Bronchial epithelial cell (primary cell): ENCODE measurements at regions not wholly inside any gene's neighbourhood (a gene's known extent, or its start where the extent isn't known, plus 50 kb on each side); places are given as distances from the start of the nearest gene placed in this dataset.
A peak's percentile ranks its signal among the peaks of the same experiment; 100 is the strongest.

Experiments used
- DNase-seq: peaks from one replicate; pipeline ENCODE4 v3.0.0-alpha.2; 2010; ENCODE audit warnings: low read depth
- FAIRE-seq: peaks from 2 replicates; lab custom pipeline; 2011; peaks lifted over from hg19 to GRCh38; lab: Jason Lieb, UNC
- H3K27me3 ChIP-seq: 2 replicates; pipeline ENCODE4 v1.5.1; 2011; ENCODE audit warnings: low read length; ENCODE audit not compliant: control insufficient read depth, insufficient read depth
- H3K36me3 ChIP-seq: 2 replicates; pipeline ENCODE4 v1.5.1; 2011; ENCODE audit warnings: low read length; ENCODE audit not compliant: control insufficient read depth, insufficient read depth
- H3K4me3 ChIP-seq: 2 replicates; pipeline ENCODE4 v1.5.1; 2011; ENCODE audit warnings: mild to moderate bottlenecking, low read depth, low read length, control low read depth
- TF ChIP-seq, protein P1 (sequence below): IDR thresholded peaks from 2 replicates; pipeline ENCODE4 v1.5.1; 2011; ENCODE audit warnings: mild to moderate bottlenecking, moderate library complexity, low read length, control low read depth, inconsistent platforms; ENCODE audit not compliant: insufficient read depth, severe bottlenecking

DNA sequence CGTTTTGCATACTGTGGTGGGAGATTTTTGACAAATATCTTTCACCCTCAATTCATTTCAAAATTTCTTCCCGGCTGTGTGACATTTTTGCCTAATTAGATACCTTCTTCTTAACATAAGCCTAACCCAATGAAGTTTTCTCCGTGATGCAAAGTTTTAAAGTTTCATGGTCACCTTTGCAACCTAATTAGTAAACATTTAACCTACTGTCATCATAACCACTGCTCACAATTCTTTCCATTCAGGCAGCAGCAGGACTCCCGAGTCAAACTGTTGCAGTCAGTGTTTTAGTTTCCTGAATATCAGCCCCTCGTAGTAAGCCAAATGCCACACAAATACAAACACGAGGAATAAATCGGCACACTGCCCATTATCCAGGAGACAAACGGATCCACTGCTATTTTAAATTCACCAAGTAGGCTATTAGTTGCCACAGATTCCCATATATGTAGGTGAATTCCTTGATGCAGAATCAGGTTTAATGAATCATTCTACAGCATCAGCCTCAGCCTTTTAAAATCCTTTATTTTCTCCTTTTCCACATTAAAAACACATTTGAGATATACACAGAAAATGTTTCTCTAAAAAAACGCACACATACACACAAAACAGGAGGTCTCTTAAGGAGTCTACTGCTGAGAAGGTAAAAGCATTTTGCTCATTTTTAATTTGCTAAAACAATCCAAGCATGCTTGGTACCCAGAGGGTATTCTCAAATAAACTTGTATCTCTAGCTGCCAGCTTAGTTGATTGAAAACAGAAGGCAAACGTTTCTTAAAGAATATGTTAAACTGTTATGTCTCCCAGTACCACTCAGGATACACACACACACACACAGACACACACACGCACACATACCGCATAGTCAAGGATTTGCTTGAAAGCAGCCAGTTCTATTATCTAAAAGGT, 106.5 kb upstream of the KCTD1 start:
- peak; percentile 18 for DNase-seq
- Histone ChIP-seq H3K36me3 (no peaks in the 10 kb centered on the region), H3K4me3 (no peak overlapping the region), H3K27me3 (peaks cover 3% of the 10 kb centered on the region)
- TF ChIP-seq, protein P1, sequence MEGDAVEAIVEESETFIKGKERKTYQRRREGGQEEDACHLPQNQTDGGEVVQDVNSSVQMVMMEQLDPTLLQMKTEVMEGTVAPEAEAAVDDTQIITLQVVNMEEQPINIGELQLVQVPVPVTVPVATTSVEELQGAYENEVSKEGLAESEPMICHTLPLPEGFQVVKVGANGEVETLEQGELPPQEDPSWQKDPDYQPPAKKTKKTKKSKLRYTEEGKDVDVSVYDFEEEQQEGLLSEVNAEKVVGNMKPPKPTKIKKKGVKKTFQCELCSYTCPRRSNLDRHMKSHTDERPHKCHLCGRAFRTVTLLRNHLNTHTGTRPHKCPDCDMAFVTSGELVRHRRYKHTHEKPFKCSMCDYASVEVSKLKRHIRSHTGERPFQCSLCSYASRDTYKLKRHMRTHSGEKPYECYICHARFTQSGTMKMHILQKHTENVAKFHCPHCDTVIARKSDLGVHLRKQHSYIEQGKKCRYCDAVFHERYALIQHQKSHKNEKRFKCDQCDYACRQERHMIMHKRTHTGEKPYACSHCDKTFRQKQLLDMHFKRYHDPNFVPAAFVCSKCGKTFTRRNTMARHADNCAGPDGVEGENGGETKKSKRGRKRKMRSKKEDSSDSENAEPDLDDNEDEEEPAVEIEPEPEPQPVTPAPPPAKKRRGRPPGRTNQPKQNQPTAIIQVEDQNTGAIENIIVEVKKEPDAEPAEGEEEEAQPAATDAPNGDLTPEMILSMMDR: no peak
- FAIRE-seq: no peak

DNA sequence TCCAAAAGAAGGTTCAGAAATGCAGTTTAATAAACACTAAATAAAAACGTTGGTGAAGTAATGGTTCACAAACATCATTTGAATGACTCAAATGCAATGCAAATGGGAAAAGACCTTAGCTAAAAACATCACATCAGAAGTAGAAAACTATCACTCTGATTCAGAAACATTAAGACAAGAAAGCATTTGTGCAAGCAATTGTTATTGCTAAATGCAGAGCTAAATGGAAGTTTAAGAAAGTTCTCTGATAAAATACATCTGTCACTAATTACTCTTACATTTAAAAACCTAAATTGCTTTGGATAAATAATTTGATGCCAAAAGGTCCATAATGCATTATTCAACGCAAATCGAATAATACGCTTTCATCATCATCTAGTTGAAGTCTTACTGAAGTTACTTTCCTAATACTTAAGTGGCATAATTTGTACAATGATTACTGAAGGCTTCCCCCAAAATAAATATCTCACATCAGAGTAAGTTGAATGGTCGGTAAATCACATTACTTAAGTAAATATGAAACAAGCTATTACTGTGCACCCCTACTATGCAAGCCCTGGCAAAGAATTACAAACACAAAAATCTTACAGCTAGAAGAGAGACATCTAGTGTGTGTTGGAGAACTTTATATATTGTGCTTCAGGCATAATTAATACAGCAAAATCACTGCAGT, 105.7 kb upstream of the KCTD1 start:
- no peak for DNase-seq
- FAIRE-seq: no peak
- TF ChIP-seq, protein P1: no peak
- Histone ChIP-seq H3K27me3 (peaks cover 2% of the 10 kb centered on the region), H3K4me3 (no peak overlapping the region), H3K36me3 (no peaks in the 10 kb centered on the region)

DNA sequence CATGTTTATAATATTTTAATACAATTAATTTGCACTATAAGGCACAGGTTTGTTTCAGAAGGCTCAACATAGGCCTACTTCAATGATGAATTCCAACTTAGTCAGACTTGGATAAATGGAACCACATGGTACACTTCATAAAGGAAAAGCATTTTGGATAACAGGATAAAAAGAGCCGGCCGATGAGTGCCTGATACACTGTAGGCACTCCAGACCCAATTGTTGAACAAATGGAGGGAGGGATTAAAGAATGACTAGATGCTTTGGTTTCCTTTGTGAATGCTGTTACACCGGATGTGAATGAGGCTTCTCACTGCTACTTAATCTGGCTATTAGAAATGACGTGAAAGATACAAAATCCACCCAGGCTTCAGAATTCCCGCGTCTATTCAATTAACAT, 104.1 kb upstream of the KCTD1 start:
- peaks cover 2% of the 10 kb centered on the region for H3K27me3 ChIP-seq
- no peak overlapping the region for H3K4me3 ChIP-seq
- no peaks in the 10 kb centered on the region for H3K36me3 ChIP-seq
- no peak for FAIRE-seq
- no peak for DNase-seq
- TF ChIP-seq, protein P1: no peak

DNA sequence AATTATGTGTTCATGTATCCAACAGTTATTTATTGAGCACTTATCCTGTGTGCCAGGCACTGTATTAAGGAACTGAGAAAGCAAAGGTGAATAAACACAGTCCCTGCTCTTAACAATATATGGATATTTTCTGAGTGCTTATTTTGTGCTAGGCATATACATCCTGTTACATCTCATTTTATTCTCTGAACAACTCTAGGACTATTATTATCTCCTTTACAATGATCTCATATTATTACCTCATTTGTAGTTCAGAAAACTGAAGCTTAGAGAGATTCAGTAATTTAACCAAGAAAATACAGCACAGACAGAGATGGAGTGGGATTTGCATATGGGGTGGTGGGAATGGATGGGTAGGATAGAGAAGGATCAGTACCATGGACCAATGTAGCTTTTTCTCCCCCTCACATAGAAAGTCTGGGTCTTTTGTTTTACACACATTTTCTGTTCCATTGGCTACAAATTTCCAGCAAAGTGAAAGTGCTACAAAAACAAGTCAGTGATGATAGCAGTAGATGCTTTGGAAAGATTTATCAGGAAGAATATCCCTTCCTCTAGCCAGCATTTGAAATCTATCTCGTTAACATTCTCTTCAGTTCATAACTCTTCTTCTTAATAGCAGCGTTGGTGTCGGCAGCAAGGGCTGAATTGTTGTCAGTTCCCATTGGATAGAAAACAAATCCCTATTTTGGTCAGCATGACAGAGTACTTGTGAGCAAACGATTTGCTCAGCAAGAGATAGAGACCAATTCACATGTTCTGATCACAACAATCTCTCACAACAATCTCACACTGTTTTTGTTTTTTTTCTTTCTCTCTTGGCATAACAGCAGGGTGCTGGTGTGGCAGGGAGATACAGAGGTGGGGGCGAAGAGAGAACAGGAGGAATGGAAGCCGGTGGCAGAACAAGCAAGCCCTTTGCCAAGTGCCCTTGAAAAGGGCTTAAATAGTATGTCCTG, 102.2 kb upstream of the KCTD1 start:
- FAIRE-seq: no peak
- DNase-seq: no peak
- TF ChIP-seq, protein P1: no peak

DNA sequence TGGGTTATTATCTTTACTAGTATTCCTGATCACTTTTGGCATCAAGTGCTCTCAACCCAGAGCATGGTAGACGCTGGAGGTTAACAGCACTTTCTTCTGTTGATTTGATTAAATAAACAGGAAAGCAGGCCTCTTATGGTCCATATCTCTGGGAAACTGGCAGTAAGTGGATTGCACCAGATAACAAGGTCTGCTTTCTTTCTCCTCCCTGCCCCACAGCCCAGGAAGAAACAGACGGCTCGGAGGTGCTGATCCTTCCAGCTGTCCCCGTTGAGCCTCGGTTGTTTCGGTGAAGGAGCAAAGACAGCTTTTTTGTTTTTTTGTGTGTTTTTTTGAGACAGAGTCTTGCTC, 100.8 kb upstream of the KCTD1 start:
- Histone ChIP-seq H3K36me3 (no peaks in the 10 kb centered on the region), H3K4me3 (no peak overlapping the region), H3K27me3 (peaks cover 2% of the 10 kb centered on the region)
- TF ChIP-seq, protein P1: no peak
- DNase-seq (no peak), FAIRE-seq (no peak)

More for the DNA sequence above, 102.2 kb upstream of the KCTD1 start:
- Histone ChIP-seq H3K4me3 (no peak overlapping the region), H3K27me3 (peaks cover 2% of the 10 kb centered on the region), H3K36me3 (no peaks in the 10 kb centered on the region)
